Glutamatergic neuron (in vitro differentiated cells): ENCODE measurements at regions not wholly inside any gene's neighbourhood (a gene's known extent, or its start where the extent isn't known, plus 50 kb on each side); places are given as distances from the start of the nearest gene placed in this dataset.

Source experiments
- DNase-seq: peaks from one replicate; pipeline ENCODE4 v3.0.0; 2022
- H3K27ac Mint-ChIP-seq: one replicate; pipeline ENCODE4 v1.8.0; 2020; ENCODE audit warnings: mild to moderate bottlenecking, mixed read lengths, inconsistent platforms; ENCODE audit not compliant: unreplicated experiment
- H3K27me3 Mint-ChIP-seq: one replicate; pipeline ENCODE4 v1.8.0; 2020; ENCODE audit warnings: mild to moderate bottlenecking, moderate library complexity, mixed read lengths, inconsistent platforms; ENCODE audit not compliant: unreplicated experiment
- H3K36me3 Mint-ChIP-seq: one replicate; pipeline ENCODE4 v1.8.0; 2020; ENCODE audit warnings: mild to moderate bottlenecking, mixed read lengths, inconsistent platforms; ENCODE audit not compliant: unreplicated experiment
- H3K4me1 Mint-ChIP-seq: one replicate; pipeline ENCODE4 v1.8.0; 2020; ENCODE audit warnings: mild to moderate bottlenecking, low read depth, mixed read lengths, inconsistent platforms; ENCODE audit not compliant: unreplicated experiment
- H3K4me3 Mint-ChIP-seq: one replicate; pipeline ENCODE4 v1.8.0; 2020; ENCODE audit warnings: mild to moderate bottlenecking, mixed read lengths, inconsistent platforms; ENCODE audit not compliant: unreplicated experiment
- H3K9me3 Mint-ChIP-seq: one replicate; pipeline ENCODE4 v1.8.0; 2020; ENCODE audit warnings: mild to moderate bottlenecking, moderate library complexity, mixed read lengths, inconsistent platforms; ENCODE audit not compliant: unreplicated experiment
- TF ChIP-seq, protein P1 (sequence below): fragments of 200-600 bp; sonication (generic); IDR thresholded peaks from one replicate; pipeline ENCODE4 v1.5.0; 2021; ENCODE audit not compliant: partially characterized antibody, unreplicated experiment

DNA sequence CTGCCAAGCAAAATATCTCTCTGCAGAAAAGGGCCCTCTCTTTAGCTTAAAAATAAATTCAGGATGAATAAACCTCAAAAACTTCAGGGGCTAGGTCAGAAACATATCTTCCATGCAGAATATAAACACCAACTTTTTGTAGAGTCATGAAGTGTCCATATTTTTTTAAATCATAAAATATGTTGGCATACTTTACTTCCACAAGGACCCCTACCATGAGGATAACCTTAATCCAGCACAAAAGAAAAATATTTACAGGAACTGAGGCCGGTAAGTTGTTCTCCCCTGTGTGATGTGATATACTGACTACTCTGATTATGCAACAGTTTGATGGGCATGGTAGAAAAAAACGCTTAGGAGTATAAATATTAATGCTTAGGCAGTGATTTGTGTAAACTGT lies 264.8 kb upstream of the CDH11 start:
- no peaks in the 10 kb centered on the region for H3K27me3 Mint-ChIP-seq
- no peak overlapping the region for H3K27ac Mint-ChIP-seq
- DNase-seq = no peak
- no peaks in the 10 kb centered on the region for H3K4me1 Mint-ChIP-seq
- TF ChIP-seq, protein P1, sequence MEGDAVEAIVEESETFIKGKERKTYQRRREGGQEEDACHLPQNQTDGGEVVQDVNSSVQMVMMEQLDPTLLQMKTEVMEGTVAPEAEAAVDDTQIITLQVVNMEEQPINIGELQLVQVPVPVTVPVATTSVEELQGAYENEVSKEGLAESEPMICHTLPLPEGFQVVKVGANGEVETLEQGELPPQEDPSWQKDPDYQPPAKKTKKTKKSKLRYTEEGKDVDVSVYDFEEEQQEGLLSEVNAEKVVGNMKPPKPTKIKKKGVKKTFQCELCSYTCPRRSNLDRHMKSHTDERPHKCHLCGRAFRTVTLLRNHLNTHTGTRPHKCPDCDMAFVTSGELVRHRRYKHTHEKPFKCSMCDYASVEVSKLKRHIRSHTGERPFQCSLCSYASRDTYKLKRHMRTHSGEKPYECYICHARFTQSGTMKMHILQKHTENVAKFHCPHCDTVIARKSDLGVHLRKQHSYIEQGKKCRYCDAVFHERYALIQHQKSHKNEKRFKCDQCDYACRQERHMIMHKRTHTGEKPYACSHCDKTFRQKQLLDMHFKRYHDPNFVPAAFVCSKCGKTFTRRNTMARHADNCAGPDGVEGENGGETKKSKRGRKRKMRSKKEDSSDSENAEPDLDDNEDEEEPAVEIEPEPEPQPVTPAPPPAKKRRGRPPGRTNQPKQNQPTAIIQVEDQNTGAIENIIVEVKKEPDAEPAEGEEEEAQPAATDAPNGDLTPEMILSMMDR = no peak
- peaks cover 2% of the 10 kb centered on the region for H3K9me3 Mint-ChIP-seq
- no peak overlapping the region for H3K4me3 Mint-ChIP-seq
- H3K36me3 Mint-ChIP-seq = peaks cover 7% of the 10 kb centered on the region

DNA sequence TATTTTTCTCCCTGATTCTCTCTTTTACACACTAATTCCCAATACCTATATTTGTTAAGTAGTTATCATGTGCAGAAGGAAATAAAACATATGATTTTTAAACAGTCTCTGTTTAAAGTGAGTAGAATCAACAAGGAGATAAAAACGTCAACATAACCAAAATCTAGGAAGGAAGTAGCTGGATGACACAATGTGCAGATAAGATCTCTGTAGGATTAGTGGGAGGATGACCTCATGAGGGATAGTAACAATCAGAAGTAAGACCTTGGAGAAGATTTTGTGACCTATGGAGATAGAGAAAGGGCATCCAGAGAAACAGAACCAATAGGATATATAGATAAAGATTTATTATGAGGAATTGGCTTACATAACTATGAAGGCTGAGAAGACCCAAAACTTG lies 262.6 kb upstream of the CDH11 start:
- DNase-seq = no peak
- H3K36me3 Mint-ChIP-seq = peaks cover 7% of the 10 kb centered on the region
- H3K9me3 Mint-ChIP-seq = peaks cover 2% of the 10 kb centered on the region
- no peaks in the 10 kb centered on the region for H3K4me1 Mint-ChIP-seq
- H3K27ac Mint-ChIP-seq = no peak overlapping the region
- TF ChIP-seq, protein P1 = no peak
- no peak overlapping the region for H3K4me3 Mint-ChIP-seq
- no peaks in the 10 kb centered on the region for H3K27me3 Mint-ChIP-seq

DNA sequence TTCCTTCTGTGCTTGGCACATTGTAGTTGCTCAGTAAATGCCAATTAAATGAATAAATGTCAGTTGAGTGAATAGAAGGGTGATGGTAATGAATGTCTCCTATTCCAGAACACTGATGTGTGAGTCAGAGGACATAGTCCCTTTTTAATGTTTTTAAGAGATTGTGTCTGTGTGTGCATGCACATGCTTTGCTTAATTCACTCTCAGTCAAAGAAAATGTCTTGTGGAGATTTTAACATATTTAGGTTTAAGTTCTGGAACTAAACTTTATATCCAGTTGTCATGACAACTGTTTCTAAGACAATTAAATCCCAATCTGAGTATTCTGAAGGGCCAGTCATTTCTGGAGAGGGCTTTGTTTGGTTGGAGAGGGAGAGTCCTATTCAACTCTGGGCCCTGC lies 255.3 kb upstream of the CDH11 start:
- Mint-ChIP-seq H3K9me3 (no peaks in the 10 kb centered on the region), H3K27me3 (no peaks in the 10 kb centered on the region), H3K36me3 (no peaks in the 10 kb centered on the region), H3K27ac (no peak overlapping the region), H3K4me1 (no peaks in the 10 kb centered on the region), H3K4me3 (no peak overlapping the region)
- DNase-seq = no peak
- TF ChIP-seq, protein P1 = no peak

DNA sequence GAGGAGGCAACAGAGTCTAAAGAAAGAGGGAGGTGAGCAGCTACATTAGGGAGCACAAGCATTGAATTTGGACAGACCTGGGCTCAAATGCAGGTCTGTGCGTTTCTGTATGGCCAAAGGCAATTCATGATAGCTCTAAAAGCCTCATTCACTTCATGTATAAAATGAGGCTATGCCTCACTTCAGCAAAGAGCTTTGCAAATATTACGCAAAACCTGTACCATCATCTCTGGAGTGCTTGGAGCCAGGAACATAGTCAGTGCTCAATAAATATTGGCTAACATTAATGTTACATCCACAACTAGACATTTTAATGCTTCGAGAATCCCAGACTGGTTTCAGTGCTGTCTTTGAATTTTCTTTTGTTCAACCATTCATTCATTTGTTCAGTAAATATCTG lies 254.7 kb upstream of the CDH11 start:
- DNase-seq = no peak
- Mint-ChIP-seq H3K4me3 (no peak overlapping the region), H3K27ac (no peak overlapping the region), H3K4me1 (no peaks in the 10 kb centered on the region), H3K36me3 (no peaks in the 10 kb centered on the region), H3K27me3 (no peaks in the 10 kb centered on the region), H3K9me3 (no peaks in the 10 kb centered on the region)
- TF ChIP-seq, protein P1 = no peak

DNA sequence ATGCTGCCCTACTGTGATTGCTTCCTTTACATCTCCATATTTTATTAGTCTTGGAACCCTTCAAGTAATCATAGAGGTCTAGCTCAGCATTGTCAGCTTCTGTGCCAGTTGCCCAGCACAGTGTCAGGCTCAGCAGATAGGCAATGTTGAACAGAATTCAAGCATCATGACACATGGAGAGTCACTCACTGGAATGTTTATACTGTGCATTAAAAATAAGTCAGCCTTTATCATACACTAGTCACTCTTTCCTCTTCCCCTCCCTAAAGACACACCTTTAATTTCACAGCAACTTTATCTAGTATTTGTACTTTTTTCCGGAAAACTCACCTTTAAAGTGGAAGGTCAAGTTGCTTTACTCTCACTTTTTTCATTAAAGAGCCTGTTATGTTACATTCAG lies 253.8 kb upstream of the CDH11 start:
- H3K27ac Mint-ChIP-seq = no peak overlapping the region
- no peaks in the 10 kb centered on the region for H3K4me1 Mint-ChIP-seq
- H3K36me3 Mint-ChIP-seq = no peaks in the 10 kb centered on the region
- no peaks in the 10 kb centered on the region for H3K9me3 Mint-ChIP-seq
- no peak for DNase-seq
- H3K4me3 Mint-ChIP-seq = no peak overlapping the region
- TF ChIP-seq, protein P1 = no peak
- no peaks in the 10 kb centered on the region for H3K27me3 Mint-ChIP-seq
